ENCODE measurements at regions not wholly inside any gene's neighbourhood (a gene's known extent, or its start where the extent isn't known, plus 50 kb on each side); places are given as distances from the start of the nearest gene placed in this dataset.
A peak's percentile ranks its signal among the peaks of the same experiment; 100 is the strongest.

- H3K27me3 Mint-ChIP-seq (ENCODE audit: insufficient read depth, low read depth), result peaks cover 5% of the 10 kb centered on the region
- TF ChIP-seq CTCF (IDR thresholded peaks at IDR 0.05) (no peak), EZH2 (IDR thresholded peaks at IDR 0.05) (no peak), EZH2phosphoT487 (IDR thresholded peaks at IDR 0.05) (no peak)
- Histone ChIP-seq H4K20me1 (ENCODE audit: low read depth) (no peaks in the 10 kb centered on the region), H3K4me1 (no peaks in the 10 kb centered on the region), H3K4me2 (no peak overlapping the region), H3F3A (ENCODE audit: low read depth) (no peaks in the 10 kb centered on the region), H2AFZ (replicated peaks) (no peak overlapping the region), H3K27me3 (peaks cover 4% of the 10 kb centered on the region), H3K9ac (no peak overlapping the region), H3K4me3 (no peak overlapping the region), H3K27ac (no peak overlapping the region), H3K9me3 (ENCODE audit: low read depth) (peaks cover 5% of the 10 kb centered on the region), H3K79me2 (ENCODE audit: low read depth) (no peaks in the 10 kb centered on the region), H3K36me3 (no peaks in the 10 kb centered on the region)
- DNase-seq (ENCODE audit: low spot score), result no peak
- no peak overlapping the region for H3K27ac Mint-ChIP-seq
- no peak overlapping the region for H3K4me3 Mint-ChIP-seq
- H3K4me1 Mint-ChIP-seq, result peaks cover 32% of the 10 kb centered on the region
- H3K36me3 Mint-ChIP-seq, result no peaks in the 10 kb centered on the region
- H3K9me3 Mint-ChIP-seq, result peaks cover under 1% of the 10 kb centered on the region
Measured at GRCh38 chr3:43194490-43195114, 88.7 kb upstream of the POMGNT2 start.

GRCh38 chr3:43194069-43194468, 88.2 kb upstream of the POMGNT2 start:
- Histone ChIP-seq H3K79me2 (ENCODE audit: low read depth) (no peaks in the 10 kb centered on the region), H2AFZ (replicated peaks) (no peak overlapping the region), H3K27ac (no peak overlapping the region), H3K9ac (no peak overlapping the region), H3K9me3 (ENCODE audit: low read depth) (peaks cover under 1% of the 10 kb centered on the region), H4K20me1 (ENCODE audit: low read depth) (no peaks in the 10 kb centered on the region), H3K36me3 (no peaks in the 10 kb centered on the region), H3K27me3 (peaks cover 4% of the 10 kb centered on the region), H3F3A (ENCODE audit: low read depth) (no peaks in the 10 kb centered on the region), H3K4me3 (no peak overlapping the region), H3K4me1 (no peaks in the 10 kb centered on the region), H3K4me2 (no peak overlapping the region)
- Mint-ChIP-seq H3K36me3 (no peaks in the 10 kb centered on the region), H3K27ac (peak overlapping the region; percentile 30), H3K4me3 (no peak overlapping the region), H3K4me1 (peaks cover 32% of the 10 kb centered on the region), H3K9me3 (no peaks in the 10 kb centered on the region), H3K27me3 (ENCODE audit: insufficient read depth, low read depth) (peaks cover 7% of the 10 kb centered on the region)
- no peak for DNase-seq (ENCODE audit: low spot score)
- TF ChIP-seq EZH2phosphoT487 (IDR thresholded peaks at IDR 0.05), result no peak
- TF ChIP-seq CTCF (IDR thresholded peaks at IDR 0.05), result no peak
- TF ChIP-seq EZH2 (IDR thresholded peaks at IDR 0.05), result no peak

GRCh38 chr3:43192028-43192427, 86.1 kb upstream of the POMGNT2 start:
- no peak overlapping the region for H3K27ac Mint-ChIP-seq
- no peaks in the 10 kb centered on the region for H3K36me3 ChIP-seq
- no peaks in the 10 kb centered on the region for H3K9me3 ChIP-seq (ENCODE audit: low read depth)
- no peak overlapping the region for H3K4me2 ChIP-seq
- H4K20me1 ChIP-seq (ENCODE audit: low read depth), result no peaks in the 10 kb centered on the region
- TF ChIP-seq CTCF (IDR thresholded peaks at IDR 0.05) (no peak), EZH2 (IDR thresholded peaks at IDR 0.05) (no peak), EZH2phosphoT487 (IDR thresholded peaks at IDR 0.05) (no peak)
- H2AFZ ChIP-seq (replicated peaks), result no peak overlapping the region
- no peaks in the 10 kb centered on the region for H3K4me1 ChIP-seq
- H3F3A ChIP-seq (ENCODE audit: low read depth), result no peaks in the 10 kb centered on the region
- no peak for DNase-seq (ENCODE audit: low spot score)
- no peak overlapping the region for H3K9ac ChIP-seq
- peaks cover 30% of the 10 kb centered on the region for H3K4me1 Mint-ChIP-seq
- H3K27ac ChIP-seq, result no peak overlapping the region
- no peaks in the 10 kb centered on the region for H3K9me3 Mint-ChIP-seq
- no peaks in the 10 kb centered on the region for H3K27me3 ChIP-seq
- peaks cover 5% of the 10 kb centered on the region for H3K27me3 Mint-ChIP-seq (ENCODE audit: insufficient read depth, low read depth)
- H3K79me2 ChIP-seq (ENCODE audit: low read depth), result no peaks in the 10 kb centered on the region
- H3K4me3 ChIP-seq, result no peak overlapping the region
- no peaks in the 10 kb centered on the region for H3K36me3 Mint-ChIP-seq
- no peak overlapping the region for H3K4me3 Mint-ChIP-seq
